ENCODE measurements at regions not wholly inside any gene's neighbourhood (a gene's known extent, or its start where the extent isn't known, plus 50 kb on each side); places are given as distances from the start of the nearest gene placed in this dataset.

DNA sequence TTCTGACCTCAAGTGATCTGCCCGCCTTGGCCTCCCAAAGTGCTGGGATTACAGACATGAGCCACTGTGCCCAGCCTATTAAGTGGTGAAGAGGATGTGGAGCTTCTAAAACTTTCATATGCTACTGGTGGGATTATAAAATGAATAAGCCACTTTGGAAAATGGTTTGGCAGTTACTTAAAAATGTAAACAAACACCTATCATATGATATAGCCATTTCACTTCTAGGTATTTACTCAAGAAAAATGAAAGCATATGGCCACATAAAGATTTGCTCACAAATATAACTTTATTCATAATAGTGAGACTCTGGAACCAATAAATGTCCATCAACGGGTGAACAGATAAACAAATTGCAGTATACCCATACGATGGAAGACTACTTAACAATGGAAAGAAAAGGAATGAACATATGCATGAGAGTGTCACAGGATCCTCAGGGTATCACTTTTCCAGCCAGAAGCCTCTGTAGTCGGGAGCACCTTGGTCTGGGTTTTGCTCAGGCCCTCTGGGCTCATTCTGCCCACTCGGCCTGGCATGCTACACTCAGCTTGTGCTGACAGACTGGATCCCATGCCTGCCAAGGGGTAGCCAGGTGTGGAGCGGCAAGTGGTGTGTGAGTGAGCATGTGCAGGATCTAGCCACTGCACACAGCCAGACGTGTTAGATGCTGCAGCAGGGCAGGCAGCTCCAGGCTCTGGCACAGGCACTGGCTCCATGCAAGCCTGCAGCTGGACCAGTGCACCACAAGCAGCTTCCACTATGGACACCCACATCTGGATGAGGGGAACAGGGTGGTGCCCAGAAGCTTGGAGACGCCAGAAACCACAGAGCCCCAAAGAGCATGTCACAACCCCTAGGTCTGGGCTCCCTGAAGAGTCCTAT is 213.2 kb upstream of the DIO3 start:
- no peak for DNase-seq (ENCODE audit: insufficient read length, low spot score, missing footprints)
- H3K27me3 ChIP-seq (ENCODE audit: insufficient read depth, low read length), result no peaks in the 10 kb centered on the region
- no peaks in the 10 kb centered on the region for H3K36me3 ChIP-seq (ENCODE audit: insufficient read depth, low read length)
- TF ChIP-seq, protein P1, sequence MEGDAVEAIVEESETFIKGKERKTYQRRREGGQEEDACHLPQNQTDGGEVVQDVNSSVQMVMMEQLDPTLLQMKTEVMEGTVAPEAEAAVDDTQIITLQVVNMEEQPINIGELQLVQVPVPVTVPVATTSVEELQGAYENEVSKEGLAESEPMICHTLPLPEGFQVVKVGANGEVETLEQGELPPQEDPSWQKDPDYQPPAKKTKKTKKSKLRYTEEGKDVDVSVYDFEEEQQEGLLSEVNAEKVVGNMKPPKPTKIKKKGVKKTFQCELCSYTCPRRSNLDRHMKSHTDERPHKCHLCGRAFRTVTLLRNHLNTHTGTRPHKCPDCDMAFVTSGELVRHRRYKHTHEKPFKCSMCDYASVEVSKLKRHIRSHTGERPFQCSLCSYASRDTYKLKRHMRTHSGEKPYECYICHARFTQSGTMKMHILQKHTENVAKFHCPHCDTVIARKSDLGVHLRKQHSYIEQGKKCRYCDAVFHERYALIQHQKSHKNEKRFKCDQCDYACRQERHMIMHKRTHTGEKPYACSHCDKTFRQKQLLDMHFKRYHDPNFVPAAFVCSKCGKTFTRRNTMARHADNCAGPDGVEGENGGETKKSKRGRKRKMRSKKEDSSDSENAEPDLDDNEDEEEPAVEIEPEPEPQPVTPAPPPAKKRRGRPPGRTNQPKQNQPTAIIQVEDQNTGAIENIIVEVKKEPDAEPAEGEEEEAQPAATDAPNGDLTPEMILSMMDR (IDR thresholded peaks at IDR 0.05; ENCODE audit: extremely low read depth, low read depth, low read length), result no peak
- no peak overlapping the region for H3K4me3 ChIP-seq (ENCODE audit: insufficient read depth, low read length)
- H3K79me2 ChIP-seq (ENCODE audit: insufficient read depth, low read length), result no peaks in the 10 kb centered on the region
- H2AFZ ChIP-seq (ENCODE audit: low read length), result no peak overlapping the region
- no peak overlapping the region for H3K4me2 ChIP-seq (ENCODE audit: insufficient read depth, low read length)
- no peaks in the 10 kb centered on the region for H4K20me1 ChIP-seq (ENCODE audit: insufficient read depth, low read length)
- H3K9me3 ChIP-seq (ENCODE audit: low read depth, low read length), result no peaks in the 10 kb centered on the region
- H3K4me1 ChIP-seq (ENCODE audit: insufficient read depth, low read length), result no peaks in the 10 kb centered on the region
- no peak overlapping the region for H3K27ac ChIP-seq (ENCODE audit: low read depth, low read length)

GRCh38 chr14:101349108-101349507 is 212.2 kb upstream of the DIO3 start:
- no peaks in the 10 kb centered on the region for H3K4me1 ChIP-seq (ENCODE audit: insufficient read depth, low read length)
- H3K4me3 ChIP-seq (ENCODE audit: insufficient read depth, low read length), result no peak overlapping the region
- TF ChIP-seq, protein P1 (IDR thresholded peaks at IDR 0.05; ENCODE audit: extremely low read depth, low read depth, low read length), result no peak
- H3K9me3 ChIP-seq (ENCODE audit: low read depth, low read length), result no peaks in the 10 kb centered on the region
- no peaks in the 10 kb centered on the region for H3K27me3 ChIP-seq (ENCODE audit: insufficient read depth, low read length)
- DNase-seq (ENCODE audit: insufficient read length, low spot score, missing footprints), result no peak
- H3K36me3 ChIP-seq (ENCODE audit: insufficient read depth, low read length), result no peaks in the 10 kb centered on the region
- H3K27ac ChIP-seq (ENCODE audit: low read depth, low read length), result no peak overlapping the region
- no peaks in the 10 kb centered on the region for H3K79me2 ChIP-seq (ENCODE audit: insufficient read depth, low read length)
- no peak overlapping the region for H3K4me2 ChIP-seq (ENCODE audit: insufficient read depth, low read length)
- H2AFZ ChIP-seq (ENCODE audit: low read length), result no peak overlapping the region
- no peaks in the 10 kb centered on the region for H4K20me1 ChIP-seq (ENCODE audit: insufficient read depth, low read length)

GRCh38 chr14:101350021-101350420 is 211.3 kb upstream of the DIO3 start:
- no peaks in the 10 kb centered on the region for H3K27me3 ChIP-seq (ENCODE audit: insufficient read depth, low read length)
- no peak overlapping the region for H3K4me2 ChIP-seq (ENCODE audit: insufficient read depth, low read length)

GRCh38 chr14:101350691-101351090 is 210.6 kb upstream of the DIO3 start:
- Histone ChIP-seq H3K27ac (ENCODE audit: low read depth, low read length) (no peak overlapping the region), H3K36me3 (ENCODE audit: insufficient read depth, low read length) (no peaks in the 10 kb centered on the region), H3K4me3 (ENCODE audit: insufficient read depth, low read length) (no peak overlapping the region), H4K20me1 (ENCODE audit: insufficient read depth, low read length) (no peaks in the 10 kb centered on the region), H2AFZ (ENCODE audit: low read length) (no peak overlapping the region), H3K4me1 (ENCODE audit: insufficient read depth, low read length) (no peaks in the 10 kb centered on the region), H3K79me2 (ENCODE audit: insufficient read depth, low read length) (no peaks in the 10 kb centered on the region), H3K9me3 (ENCODE audit: low read depth, low read length) (no peaks in the 10 kb centered on the region), H3K27me3 (ENCODE audit: insufficient read depth, low read length) (no peaks in the 10 kb centered on the region), H3K4me2 (ENCODE audit: insufficient read depth, low read length) (no peak overlapping the region)
- no peak for DNase-seq (ENCODE audit: insufficient read length, low spot score, missing footprints)
- TF ChIP-seq, protein P1 (IDR thresholded peaks at IDR 0.05; ENCODE audit: extremely low read depth, low read depth, low read length), result no peak

More at GRCh38 chr14:101350021-101350420, 211.3 kb upstream of the DIO3 start:
- H3K4me1 ChIP-seq (ENCODE audit: insufficient read depth, low read length), result no peaks in the 10 kb centered on the region
- no peak overlapping the region for H3K27ac ChIP-seq (ENCODE audit: low read depth, low read length)
- no peak overlapping the region for H3K4me3 ChIP-seq (ENCODE audit: insufficient read depth, low read length)
- no peaks in the 10 kb centered on the region for H4K20me1 ChIP-seq (ENCODE audit: insufficient read depth, low read length)
- H2AFZ ChIP-seq (ENCODE audit: low read length), result no peak overlapping the region
- H3K9me3 ChIP-seq (ENCODE audit: low read depth, low read length), result no peaks in the 10 kb centered on the region
- no peak for DNase-seq (ENCODE audit: insufficient read length, low spot score, missing footprints)
- TF ChIP-seq, protein P1 (IDR thresholded peaks at IDR 0.05; ENCODE audit: extremely low read depth, low read depth, low read length), result no peak
- H3K79me2 ChIP-seq (ENCODE audit: insufficient read depth, low read length), result no peaks in the 10 kb centered on the region
- no peaks in the 10 kb centered on the region for H3K36me3 ChIP-seq (ENCODE audit: insufficient read depth, low read length)
